Ishikawa (cell line): ENCODE measurements at regions not wholly inside any gene's neighbourhood (a gene's known extent, or its start where the extent isn't known, plus 50 kb on each side); places are given as distances from the start of the nearest gene placed in this dataset.

Experiments used
- CEBPB ChIP-seq: IDR thresholded peaks from 2 replicates; pipeline ENCODE4 v1.6.1; 2012
- CREB1 ChIP-seq: IDR thresholded peaks from 2 replicates; pipeline ENCODE4 v1.6.1; 2012; ENCODE audit warnings: low read depth
- EGR1 ChIP-seq: IDR thresholded peaks from 2 replicates; pipeline ENCODE4 v1.6.1; 2012
- EP300 ChIP-seq: IDR thresholded peaks from 2 replicates; pipeline ENCODE4 v1.6.1; 2012; ENCODE audit warnings: borderline replicate concordance
- FOXM1 ChIP-seq: IDR thresholded peaks from 2 replicates; pipeline ENCODE4 v1.6.1; 2012; ENCODE audit warnings: low read depth, borderline replicate concordance
- MAX ChIP-seq: IDR thresholded peaks from 2 replicates; pipeline ENCODE4 v1.6.1; 2012
- NFIC ChIP-seq: IDR thresholded peaks from 2 replicates; pipeline ENCODE4 v1.6.1; 2012
- REST ChIP-seq: IDR thresholded peaks from 2 replicates; pipeline ENCODE4 v1.6.1; 2012; ENCODE audit warnings: low read depth, mild to moderate bottlenecking
- TAF1 ChIP-seq: IDR thresholded peaks from 2 replicates; pipeline ENCODE4 v1.6.1; 2012; ENCODE audit warnings: low read depth, mild to moderate bottlenecking
- TCF12 ChIP-seq: IDR thresholded peaks from 2 replicates; pipeline ENCODE4 v1.6.1; 2012; ENCODE audit warnings: low read depth
- TEAD4 ChIP-seq: IDR thresholded peaks from 2 replicates; pipeline ENCODE4 v1.6.1; 2012
- USF1 ChIP-seq: IDR thresholded peaks from 2 replicates; pipeline ENCODE4 v1.6.1; 2012
- YY1 ChIP-seq: IDR thresholded peaks from 2 replicates; pipeline ENCODE4 v1.6.1; 2012; ENCODE audit warnings: low read depth
- ZBTB7A ChIP-seq: IDR thresholded peaks from 2 replicates; pipeline ENCODE4 v1.6.1; 2012; ENCODE audit warnings: low read depth

GRCh38 chrX:125497667-125498066 lies 178.0 kb downstream of the TEX13C start:
- no peak for TF ChIP-seq FOXM1
- no peak for TF ChIP-seq EGR1
- TF ChIP-seq TAF1: no peak
- no peak for TF ChIP-seq EP300
- TF ChIP-seq TCF12: no peak
- no peak for TF ChIP-seq TEAD4
- TF ChIP-seq YY1: no peak
- TF ChIP-seq CREB1: no peak
- TF ChIP-seq CEBPB: no peak
- TF ChIP-seq USF1: no peak
- no peak for TF ChIP-seq REST
- TF ChIP-seq MAX: no peak
- no peak for TF ChIP-seq NFIC
- TF ChIP-seq ZBTB7A: no peak
